ENCODE measurements at regions not wholly inside any gene's neighbourhood (a gene's known extent, or its start where the extent isn't known, plus 50 kb on each side); places are given as distances from the start of the nearest gene placed in this dataset.

- TF ChIP-seq CTCF (IDR thresholded peaks at IDR 0.05), result no peak
- DNase-seq (ENCODE audit: low spot score), result no peak
- H3K27ac ChIP-seq, result no peak overlapping the region
Measured at GRCh38 chr16:51365715-51366114, 214.6 kb upstream of the SALL1 start.

GRCh38 chr16:51359141-51359955 is 208.3 kb upstream of the SALL1 start:
- Histone ChIP-seq H3K27ac (no peak overlapping the region), H3K4me3 (no peak overlapping the region)
- no peak for TF ChIP-seq CTCF (IDR thresholded peaks at IDR 0.05)
- DNase-seq (ENCODE audit: low spot score), result no peak

More at GRCh38 chr16:51365715-51366114, 214.6 kb upstream of the SALL1 start:
- no peak overlapping the region for H3K4me3 ChIP-seq

GRCh38 chr16:51357839-51358238 is 206.8 kb upstream of the SALL1 start:
- no peak for DNase-seq (ENCODE audit: low spot score)
- no peak overlapping the region for H3K27ac ChIP-seq
- no peak overlapping the region for H3K4me3 ChIP-seq
- TF ChIP-seq CTCF (IDR thresholded peaks at IDR 0.05), result no peak

- no peak for TF ChIP-seq CTCF (IDR thresholded peaks at IDR 0.05)
- Histone ChIP-seq H3K4me3 (no peak overlapping the region), H3K27ac (no peak overlapping the region)
- no peak for DNase-seq (ENCODE audit: low spot score)
Measured at GRCh38 chr16:51355875-51356274, 204.8 kb upstream of the SALL1 start.

- no peak overlapping the region for H3K27ac ChIP-seq
- no peak for TF ChIP-seq CTCF (IDR thresholded peaks at IDR 0.05)
- H3K4me3 ChIP-seq, result no peak overlapping the region
- no peak for DNase-seq (ENCODE audit: low spot score)
Measured at GRCh38 chr16:51355195-51355594, 204.1 kb upstream of the SALL1 start.

- Histone ChIP-seq H3K4me3 (no peak overlapping the region), H3K27ac (no peak overlapping the region)
- no peak for DNase-seq (ENCODE audit: low spot score)
- no peak for TF ChIP-seq CTCF (IDR thresholded peaks at IDR 0.05)
Measured at GRCh38 chr16:51353055-51353454, 202.0 kb upstream of the SALL1 start.

- H3K4me3 ChIP-seq, result no peak overlapping the region
- no peak overlapping the region for H3K27ac ChIP-seq
- DNase-seq (ENCODE audit: low spot score), result no peak
- TF ChIP-seq CTCF (IDR thresholded peaks at IDR 0.05), result no peak
Measured at GRCh38 chr16:51349626-51350025, 198.6 kb upstream of the SALL1 start.
